ENCODE measurements at regions not wholly inside any gene's neighbourhood (a gene's known extent, or its start where the extent isn't known, plus 50 kb on each side); places are given as distances from the start of the nearest gene placed in this dataset.

GRCh38 chr5:152004095-152004494 is 79.4 kb upstream of the GLRA1 start:
- TF ChIP-seq CTCF (IDR thresholded peaks at IDR 0.05) = no peak
- TF ChIP-seq ZFX (IDR thresholded peaks at IDR 0.05; ENCODE audit: borderline replicate concordance) = no peak

All from 22Rv1 (cell line).